B cell (primary cell): ENCODE measurements at regions not wholly inside any gene's neighbourhood (a gene's known extent, or its start where the extent isn't known, plus 50 kb on each side); places are given as distances from the start of the nearest gene placed in this dataset.

Experiments used
- CTCF ChIP-seq: fragments of 200-600 bp; IDR thresholded peaks from one replicate; pipeline ENCODE4 v1.8.0; 2022; ENCODE audit warnings: antibody characterized with exemption, mild to moderate bottlenecking
- EZH2 ChIP-seq: IDR thresholded peaks from 2 replicates; pipeline ENCODE4 v1.6.1; 2012; ENCODE audit warnings: borderline replicate concordance, low read depth, mild to moderate bottlenecking, moderate library complexity, low read length; ENCODE audit not compliant: insufficient read depth, poor library complexity, severe bottlenecking

- TF ChIP-seq CTCF (no peak), EZH2 (no peak)
Observed at GRCh38 chr2:118509319-118510004, 338.0 kb downstream of the EN1 start.
